GM23338 (cell line): ENCODE measurements at regions not wholly inside any gene's neighbourhood (a gene's known extent, or its start where the extent isn't known, plus 50 kb on each side); places are given as distances from the start of the nearest gene placed in this dataset.

ENCODE experiments used
- CREB1 ChIP-seq: fragments of 250-450 bp; sonication (Bioruptor Pico); IDR thresholded peaks from 2 replicates; pipeline ENCODE4 v1.5.0; 2020; ENCODE audit warnings: low read depth, mild to moderate bottlenecking, moderate library complexity
- EZH2 ChIP-seq: fragments of 200-600 bp; sonication (generic); IDR thresholded peaks from one replicate; pipeline ENCODE4 v1.8.0; 2017; ENCODE audit warnings: antibody characterized with exemption, mild to moderate bottlenecking, low read depth; ENCODE audit not compliant: unreplicated experiment
- EZH2phosphoT487 ChIP-seq: fragments of 200-600 bp; sonication (generic); IDR thresholded peaks from one replicate; pipeline ENCODE4 v1.8.1; 2018; ENCODE audit warnings: antibody characterized with exemption; ENCODE audit not compliant: unreplicated experiment
- JUNB ChIP-seq: IDR thresholded peaks from one replicate; pipeline ENCODE4 v1.6.1; 2016; ENCODE audit warnings: antibody characterized with exemption; ENCODE audit not compliant: unreplicated experiment
- NANOG ChIP-seq: IDR thresholded peaks from 2 replicates; pipeline ENCODE4 v1.6.1; 2016; ENCODE audit warnings: antibody characterized with exemption, borderline replicate concordance
- POLR2AphosphoS5 ChIP-seq: IDR thresholded peaks from 2 replicates; pipeline ENCODE4 v1.6.1; 2016; ENCODE audit warnings: antibody characterized with exemption, low read depth
- STAT1 ChIP-seq: IDR thresholded peaks from one replicate; pipeline ENCODE4 v1.6.1; 2016; ENCODE audit warnings: antibody characterized with exemption; ENCODE audit not compliant: unreplicated experiment
- ZNF114 ChIP-seq: fragments of 250-450 bp; sonication (Bioruptor Pico); IDR thresholded peaks from 2 replicates; pipeline ENCODE4 v1.5.0; 2020; ENCODE audit warnings: mild to moderate bottlenecking, moderate library complexity
- ZNF331 ChIP-seq: fragments of 250-450 bp; sonication (Bioruptor Pico); IDR thresholded peaks from 2 replicates; pipeline ENCODE4 v1.5.0; 2020; ENCODE audit warnings: low read depth, mild to moderate bottlenecking, moderate library complexity
- TF ChIP-seq, protein P1 (sequence below), 2 experiments: fragments of 200-600 bp in 1 of 2; sonication (generic) in 1 of 2; conservative IDR thresholded peaks; 2 replicates each; pipeline versions ENCODE4 v1.5.1 to v1.6.1; 2016 to 2017; ENCODE audit warnings: antibody characterized with exemption in 2 of 2, low read depth in 2 of 2, mild to moderate bottlenecking in 2 of 2, moderate library complexity in 1 of 2
- TF ChIP-seq, protein P2 (sequence below): IDR thresholded peaks from one replicate; pipeline ENCODE4 v1.6.1; 2018; ENCODE audit warnings: antibody characterized with exemption; ENCODE audit not compliant: unreplicated experiment
- TF ChIP-seq, protein P3 (sequence below): IDR thresholded peaks from 2 replicates; pipeline ENCODE4 v1.6.1; 2016; ENCODE audit warnings: antibody characterized with exemption
- TF ChIP-seq, protein P4 (sequence below): fragments of 250-450 bp; sonication (Bioruptor Pico); IDR thresholded peaks from 2 replicates; pipeline ENCODE4 v1.5.0; 2020; ENCODE audit warnings: mild to moderate bottlenecking, moderate library complexity

DNA sequence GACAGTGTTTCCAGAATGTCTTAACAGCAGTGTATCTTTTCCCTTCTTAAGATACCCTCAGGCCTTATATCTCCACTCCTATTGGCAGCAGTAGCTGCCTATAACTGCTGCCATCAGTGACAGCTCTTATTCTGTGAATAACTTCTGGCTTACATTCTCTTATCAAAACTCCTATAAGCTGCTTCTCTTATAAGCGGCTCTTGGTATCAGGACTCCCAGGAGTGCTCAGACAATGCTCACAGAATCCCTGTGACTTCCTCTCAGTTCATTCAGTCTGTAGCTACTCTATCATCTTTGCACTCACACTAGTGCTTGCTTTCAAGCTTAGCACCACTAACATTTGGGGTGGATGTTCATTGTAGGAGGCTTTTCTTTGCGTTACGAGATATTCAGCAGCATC is 143.7 kb upstream of the CDH7 start:
- no peak for TF ChIP-seq EZH2
- no peak for TF ChIP-seq POLR2AphosphoS5
- TF ChIP-seq, protein P1, sequence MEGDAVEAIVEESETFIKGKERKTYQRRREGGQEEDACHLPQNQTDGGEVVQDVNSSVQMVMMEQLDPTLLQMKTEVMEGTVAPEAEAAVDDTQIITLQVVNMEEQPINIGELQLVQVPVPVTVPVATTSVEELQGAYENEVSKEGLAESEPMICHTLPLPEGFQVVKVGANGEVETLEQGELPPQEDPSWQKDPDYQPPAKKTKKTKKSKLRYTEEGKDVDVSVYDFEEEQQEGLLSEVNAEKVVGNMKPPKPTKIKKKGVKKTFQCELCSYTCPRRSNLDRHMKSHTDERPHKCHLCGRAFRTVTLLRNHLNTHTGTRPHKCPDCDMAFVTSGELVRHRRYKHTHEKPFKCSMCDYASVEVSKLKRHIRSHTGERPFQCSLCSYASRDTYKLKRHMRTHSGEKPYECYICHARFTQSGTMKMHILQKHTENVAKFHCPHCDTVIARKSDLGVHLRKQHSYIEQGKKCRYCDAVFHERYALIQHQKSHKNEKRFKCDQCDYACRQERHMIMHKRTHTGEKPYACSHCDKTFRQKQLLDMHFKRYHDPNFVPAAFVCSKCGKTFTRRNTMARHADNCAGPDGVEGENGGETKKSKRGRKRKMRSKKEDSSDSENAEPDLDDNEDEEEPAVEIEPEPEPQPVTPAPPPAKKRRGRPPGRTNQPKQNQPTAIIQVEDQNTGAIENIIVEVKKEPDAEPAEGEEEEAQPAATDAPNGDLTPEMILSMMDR (conservative IDR thresholded peaks at IDR 0.05; ENCODE audit: low read depth in 2 of 2), result no peak
- TF ChIP-seq, protein P2, sequence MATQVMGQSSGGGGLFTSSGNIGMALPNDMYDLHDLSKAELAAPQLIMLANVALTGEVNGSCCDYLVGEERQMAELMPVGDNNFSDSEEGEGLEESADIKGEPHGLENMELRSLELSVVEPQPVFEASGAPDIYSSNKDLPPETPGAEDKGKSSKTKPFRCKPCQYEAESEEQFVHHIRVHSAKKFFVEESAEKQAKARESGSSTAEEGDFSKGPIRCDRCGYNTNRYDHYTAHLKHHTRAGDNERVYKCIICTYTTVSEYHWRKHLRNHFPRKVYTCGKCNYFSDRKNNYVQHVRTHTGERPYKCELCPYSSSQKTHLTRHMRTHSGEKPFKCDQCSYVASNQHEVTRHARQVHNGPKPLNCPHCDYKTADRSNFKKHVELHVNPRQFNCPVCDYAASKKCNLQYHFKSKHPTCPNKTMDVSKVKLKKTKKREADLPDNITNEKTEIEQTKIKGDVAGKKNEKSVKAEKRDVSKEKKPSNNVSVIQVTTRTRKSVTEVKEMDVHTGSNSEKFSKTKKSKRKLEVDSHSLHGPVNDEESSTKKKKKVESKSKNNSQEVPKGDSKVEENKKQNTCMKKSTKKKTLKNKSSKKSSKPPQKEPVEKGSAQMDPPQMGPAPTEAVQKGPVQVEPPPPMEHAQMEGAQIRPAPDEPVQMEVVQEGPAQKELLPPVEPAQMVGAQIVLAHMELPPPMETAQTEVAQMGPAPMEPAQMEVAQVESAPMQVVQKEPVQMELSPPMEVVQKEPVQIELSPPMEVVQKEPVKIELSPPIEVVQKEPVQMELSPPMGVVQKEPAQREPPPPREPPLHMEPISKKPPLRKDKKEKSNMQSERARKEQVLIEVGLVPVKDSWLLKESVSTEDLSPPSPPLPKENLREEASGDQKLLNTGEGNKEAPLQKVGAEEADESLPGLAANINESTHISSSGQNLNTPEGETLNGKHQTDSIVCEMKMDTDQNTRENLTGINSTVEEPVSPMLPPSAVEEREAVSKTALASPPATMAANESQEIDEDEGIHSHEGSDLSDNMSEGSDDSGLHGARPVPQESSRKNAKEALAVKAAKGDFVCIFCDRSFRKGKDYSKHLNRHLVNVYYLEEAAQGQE, result no peak
- no peak for TF ChIP-seq EZH2phosphoT487
- TF ChIP-seq CREB1, result no peak
- TF ChIP-seq JUNB, result no peak
- TF ChIP-seq, protein P3, sequence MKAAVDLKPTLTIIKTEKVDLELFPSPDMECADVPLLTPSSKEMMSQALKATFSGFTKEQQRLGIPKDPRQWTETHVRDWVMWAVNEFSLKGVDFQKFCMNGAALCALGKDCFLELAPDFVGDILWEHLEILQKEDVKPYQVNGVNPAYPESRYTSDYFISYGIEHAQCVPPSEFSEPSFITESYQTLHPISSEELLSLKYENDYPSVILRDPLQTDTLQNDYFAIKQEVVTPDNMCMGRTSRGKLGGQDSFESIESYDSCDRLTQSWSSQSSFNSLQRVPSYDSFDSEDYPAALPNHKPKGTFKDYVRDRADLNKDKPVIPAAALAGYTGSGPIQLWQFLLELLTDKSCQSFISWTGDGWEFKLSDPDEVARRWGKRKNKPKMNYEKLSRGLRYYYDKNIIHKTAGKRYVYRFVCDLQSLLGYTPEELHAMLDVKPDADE, result no peak
- TF ChIP-seq ZNF331, result no peak
- TF ChIP-seq STAT1, result no peak
- no peak for TF ChIP-seq NANOG
- no peak for TF ChIP-seq ZNF114 (CRISPR knock-in tag)
- TF ChIP-seq, protein P4, sequence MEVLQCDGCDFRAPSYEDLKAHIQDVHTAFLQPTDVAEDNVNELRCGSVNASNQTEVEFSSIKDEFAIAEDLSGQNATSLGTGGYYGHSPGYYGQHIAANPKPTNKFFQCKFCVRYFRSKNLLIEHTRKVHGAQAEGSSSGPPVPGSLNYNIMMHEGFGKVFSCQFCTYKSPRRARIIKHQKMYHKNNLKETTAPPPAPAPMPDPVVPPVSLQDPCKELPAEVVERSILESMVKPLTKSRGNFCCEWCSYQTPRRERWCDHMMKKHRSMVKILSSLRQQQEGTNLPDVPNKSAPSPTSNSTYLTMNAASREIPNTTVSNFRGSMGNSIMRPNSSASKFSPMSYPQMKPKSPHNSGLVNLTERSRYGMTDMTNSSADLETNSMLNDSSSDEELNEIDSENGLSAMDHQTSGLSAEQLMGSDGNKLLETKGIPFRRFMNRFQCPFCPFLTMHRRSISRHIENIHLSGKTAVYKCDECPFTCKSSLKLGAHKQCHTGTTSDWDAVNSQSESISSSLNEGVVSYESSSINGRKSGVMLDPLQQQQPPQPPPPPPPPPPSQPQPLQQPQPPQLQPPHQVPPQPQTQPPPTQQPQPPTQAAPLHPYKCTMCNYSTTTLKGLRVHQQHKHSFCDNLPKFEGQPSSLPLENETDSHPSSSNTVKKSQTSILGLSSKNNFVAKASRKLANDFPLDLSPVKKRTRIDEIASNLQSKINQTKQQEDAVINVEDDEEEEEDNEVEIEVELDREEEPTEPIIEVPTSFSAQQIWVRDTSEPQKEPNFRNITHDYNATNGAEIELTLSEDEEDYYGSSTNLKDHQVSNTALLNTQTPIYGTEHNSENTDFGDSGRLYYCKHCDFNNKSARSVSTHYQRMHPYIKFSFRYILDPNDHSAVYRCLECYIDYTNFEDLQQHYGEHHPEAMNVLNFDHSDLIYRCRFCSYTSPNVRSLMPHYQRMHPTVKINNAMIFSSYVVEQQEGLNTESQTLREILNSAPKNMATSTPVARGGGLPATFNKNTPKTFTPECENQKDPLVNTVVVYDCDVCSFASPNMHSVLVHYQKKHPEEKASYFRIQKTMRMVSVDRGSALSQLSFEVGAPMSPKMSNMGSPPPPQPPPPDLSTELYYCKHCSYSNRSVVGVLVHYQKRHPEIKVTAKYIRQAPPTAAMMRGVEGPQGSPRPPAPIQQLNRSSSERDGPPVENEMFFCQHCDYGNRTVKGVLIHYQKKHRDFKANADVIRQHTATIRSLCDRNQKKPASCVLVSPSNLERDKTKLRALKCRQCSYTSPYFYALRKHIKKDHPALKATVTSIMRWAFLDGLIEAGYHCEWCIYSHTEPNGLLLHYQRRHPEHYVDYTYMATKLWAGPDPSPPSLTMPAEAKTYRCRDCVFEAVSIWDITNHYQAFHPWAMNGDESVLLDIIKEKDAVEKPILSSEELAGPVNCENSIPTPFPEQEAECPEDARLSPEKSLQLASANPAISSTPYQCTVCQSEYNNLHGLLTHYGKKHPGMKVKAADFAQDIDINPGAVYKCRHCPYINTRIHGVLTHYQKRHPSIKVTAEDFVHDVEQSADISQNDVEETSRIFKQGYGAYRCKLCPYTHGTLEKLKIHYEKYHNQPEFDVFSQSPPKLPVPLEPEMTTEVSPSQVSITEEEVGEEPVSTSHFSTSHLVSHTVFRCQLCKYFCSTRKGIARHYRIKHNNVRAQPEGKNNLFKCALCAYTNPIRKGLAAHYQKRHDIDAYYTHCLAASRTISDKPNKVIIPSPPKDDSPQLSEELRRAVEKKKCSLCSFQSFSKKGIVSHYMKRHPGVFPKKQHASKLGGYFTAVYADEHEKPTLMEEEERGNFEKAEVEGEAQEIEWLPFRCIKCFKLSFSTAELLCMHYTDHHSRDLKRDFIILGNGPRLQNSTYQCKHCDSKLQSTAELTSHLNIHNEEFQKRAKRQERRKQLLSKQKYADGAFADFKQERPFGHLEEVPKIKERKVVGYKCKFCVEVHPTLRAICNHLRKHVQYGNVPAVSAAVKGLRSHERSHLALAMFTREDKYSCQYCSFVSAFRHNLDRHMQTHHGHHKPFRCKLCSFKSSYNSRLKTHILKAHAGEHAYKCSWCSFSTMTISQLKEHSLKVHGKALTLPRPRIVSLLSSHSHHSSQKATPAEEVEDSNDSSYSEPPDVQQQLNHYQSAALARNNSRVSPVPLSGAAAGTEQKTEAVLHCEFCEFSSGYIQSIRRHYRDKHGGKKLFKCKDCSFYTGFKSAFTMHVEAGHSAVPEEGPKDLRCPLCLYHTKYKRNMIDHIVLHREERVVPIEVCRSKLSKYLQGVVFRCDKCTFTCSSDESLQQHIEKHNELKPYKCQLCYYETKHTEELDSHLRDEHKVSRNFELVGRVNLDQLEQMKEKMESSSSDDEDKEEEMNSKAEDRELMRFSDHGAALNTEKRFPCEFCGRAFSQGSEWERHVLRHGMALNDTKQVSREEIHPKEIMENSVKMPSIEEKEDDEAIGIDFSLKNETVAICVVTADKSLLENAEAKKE (CRISPR knock-in tag), result no peak
